Smooth muscle cell (in vitro differentiated cells): ENCODE measurements at regions not wholly inside any gene's neighbourhood (a gene's known extent, or its start where the extent isn't known, plus 50 kb on each side); places are given as distances from the start of the nearest gene placed in this dataset.

Experiments used
- DNase-seq: peaks from one replicate; lab custom pipeline; 2025; ENCODE audit not compliant: unreplicated experiment; lab: John Stamatoyannopoulos, UW
- H2AFZ ChIP-seq: fragments of 200-600 bp; sonication (generic); 2 replicates; pipeline ENCODE4 v1.6.0; 2016; ENCODE audit warnings: antibody characterized with exemption, low read depth, mild to moderate bottlenecking
- H3F3A ChIP-seq: fragments of 200-600 bp; sonication (generic); 2 replicates; pipeline ENCODE4 v1.6.0; 2017; ENCODE audit warnings: antibody characterized with exemption, low read depth
- H3K27ac ChIP-seq: fragments of 200-600 bp; sonication (generic); 2 replicates; pipeline ENCODE4 v1.5.1; 2016; ENCODE audit warnings: low read depth, mild to moderate bottlenecking
- H3K27me3 ChIP-seq: fragments of 200-600 bp; sonication (generic); 2 replicates; pipeline ENCODE4 v1.6.1; 2016; ENCODE audit warnings: low read depth, mild to moderate bottlenecking
- H3K36me3 ChIP-seq: fragments of 200-600 bp; sonication (generic); 2 replicates; pipeline ENCODE4 v1.5.1; 2016; ENCODE audit warnings: low read depth
- H3K4me1 ChIP-seq: fragments of 200-600 bp; sonication (generic); 2 replicates; pipeline ENCODE4 v1.5.1; 2016; ENCODE audit warnings: low read depth
- H3K4me2 ChIP-seq: fragments of 200-600 bp; sonication (generic); 2 replicates; pipeline ENCODE4 v1.6.0; 2016; ENCODE audit warnings: mild to moderate bottlenecking
- H3K4me3 ChIP-seq: fragments of 200-600 bp; sonication (generic); 2 replicates; pipeline ENCODE4 v1.5.1; 2016; ENCODE audit warnings: mild to moderate bottlenecking
- H3K79me2 ChIP-seq: fragments of 200-600 bp; sonication (generic); 2 replicates; pipeline ENCODE4 v1.6.0; 2016; ENCODE audit warnings: low read depth, mild to moderate bottlenecking
- H3K9ac ChIP-seq: fragments of 200-600 bp; sonication (generic); 2 replicates; pipeline ENCODE4 v1.6.0; 2016; ENCODE audit warnings: low read depth
- H3K9me3 ChIP-seq: fragments of 200-600 bp; sonication (generic); replicated peaks from 2 replicates; pipeline ENCODE4 v1.5.1; 2016; ENCODE audit warnings: low read depth
- H4K20me1 ChIP-seq: fragments of 200-600 bp; sonication (generic); 2 replicates; pipeline ENCODE4 v1.6.0; 2016; ENCODE audit warnings: low read depth
- CTCF ChIP-seq: fragments of 200-600 bp; sonication (generic); IDR thresholded peaks from 2 replicates; pipeline ENCODE4 v1.5.1; 2017; ENCODE audit warnings: borderline replicate concordance, mild to moderate bottlenecking, antibody characterized with exemption; ENCODE audit not compliant: insufficient read depth, poor library complexity, severe bottlenecking
- WGBS: methylation state at CpG from one replicate; pipeline ENCODE4 v1.1.7; 2016; ENCODE audit warnings: low lambda C conversion rate; 5-methylcytosine and 5-hydroxymethylcytosine counted together

DNA sequence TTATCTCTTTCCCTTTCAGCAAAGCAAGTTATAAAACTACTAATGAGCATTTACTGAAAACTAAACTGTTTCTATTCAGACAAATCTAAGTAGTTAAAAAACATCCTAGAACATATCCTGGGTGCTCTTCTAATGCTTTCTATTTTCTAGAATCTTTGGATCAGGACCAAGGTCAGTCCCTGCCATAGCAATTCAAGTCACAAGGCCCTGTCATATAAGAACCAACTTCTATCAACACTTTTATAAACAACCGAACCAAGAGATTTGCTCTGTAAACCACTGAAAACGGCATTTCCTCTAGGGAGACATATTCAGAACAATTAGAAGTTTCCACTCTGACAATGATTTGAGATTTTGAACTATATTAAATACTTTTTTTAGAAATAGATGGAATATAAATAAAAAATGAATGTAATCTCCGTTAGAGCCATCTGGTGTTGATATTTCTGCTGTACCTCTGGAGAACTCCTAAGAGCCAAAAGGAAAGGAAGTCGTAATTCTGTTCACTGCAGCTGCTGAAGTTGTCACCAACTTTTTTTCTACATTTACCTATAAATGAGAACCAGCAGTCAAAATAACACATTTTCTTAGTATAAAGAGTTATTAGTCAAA lies 51.4 kb upstream of the LGSN start:
- Histone ChIP-seq H3K27me3 (no peaks in the 10 kb centered on the region), H3K36me3 (no peaks in the 10 kb centered on the region), H3K9ac (no peak overlapping the region), H3K4me3 (no peak overlapping the region), H3K27ac (no peak overlapping the region), H3F3A (no peaks in the 10 kb centered on the region), H3K79me2 (no peaks in the 10 kb centered on the region), H3K9me3 (no peaks in the 10 kb centered on the region), H2AFZ (no peak overlapping the region), H4K20me1 (no peaks in the 10 kb centered on the region), H3K4me1 (no peaks in the 10 kb centered on the region), H3K4me2 (no peak overlapping the region)
- 84% methylated on average over 4 of the region's 4 CpGs for WGBS
- TF ChIP-seq CTCF = no peak
- DNase-seq = no peak

GRCh38 chr6:63372951-63373533 lies 53.3 kb upstream of the LGSN start:
- H3K4me2 ChIP-seq = no peak overlapping the region
- TF ChIP-seq CTCF = no peak
- 81% methylated on average over 3 of the region's 3 CpGs for WGBS
- no peak overlapping the region for H3K9ac ChIP-seq
- no peak overlapping the region for H3K4me3 ChIP-seq
- H3K79me2 ChIP-seq = no peaks in the 10 kb centered on the region
- no peaks in the 10 kb centered on the region for H3K9me3 ChIP-seq
- H4K20me1 ChIP-seq = no peaks in the 10 kb centered on the region
- H3K27me3 ChIP-seq = no peaks in the 10 kb centered on the region
- no peak overlapping the region for H3K27ac ChIP-seq
- no peak for DNase-seq
- H3K36me3 ChIP-seq = no peaks in the 10 kb centered on the region
- no peaks in the 10 kb centered on the region for H3F3A ChIP-seq
- H3K4me1 ChIP-seq = no peaks in the 10 kb centered on the region
- H2AFZ ChIP-seq = peak overlapping the region; percentile 11

DNA sequence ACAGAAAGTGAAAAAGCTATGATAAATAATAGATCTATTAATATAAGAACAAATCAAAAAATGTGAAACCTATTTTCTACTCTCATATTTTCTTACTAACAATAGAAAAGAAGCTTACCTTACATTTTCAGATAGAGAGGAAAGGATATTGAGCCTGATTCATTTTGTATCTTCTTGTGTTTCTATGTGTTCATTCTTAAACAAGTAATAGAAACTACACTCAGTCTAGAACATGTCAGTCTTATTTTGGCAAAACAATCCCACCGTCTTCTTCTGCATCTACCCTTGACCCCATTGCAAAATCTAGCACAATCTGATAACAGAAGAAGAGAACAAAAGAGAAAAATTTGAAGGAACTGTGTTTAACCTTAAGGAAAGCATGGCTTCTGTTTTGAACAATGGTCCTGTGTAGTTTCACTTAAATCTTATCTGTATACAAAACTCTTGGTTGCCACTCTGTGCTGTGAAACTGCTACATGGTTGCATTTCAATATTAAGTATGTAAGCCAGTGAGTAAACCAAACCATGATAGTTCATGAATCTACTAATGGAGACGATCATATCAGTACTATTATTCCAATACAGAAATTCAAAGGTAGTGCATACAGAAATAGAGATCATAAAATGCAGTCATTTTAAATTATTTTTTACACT lies 69.5 kb upstream of the LGSN start:
- no peaks in the 10 kb centered on the region for H3K36me3 ChIP-seq
- no peaks in the 10 kb centered on the region for H3K4me1 ChIP-seq
- H3K4me3 ChIP-seq = no peak overlapping the region
- H3K4me2 ChIP-seq = no peak overlapping the region
- DNase-seq = no peak
- no peak overlapping the region for H3K9ac ChIP-seq
- no peaks in the 10 kb centered on the region for H3K79me2 ChIP-seq
- no peak for TF ChIP-seq CTCF
- H4K20me1 ChIP-seq = no peaks in the 10 kb centered on the region
- H3K27me3 ChIP-seq = no peaks in the 10 kb centered on the region
- no peaks in the 10 kb centered on the region for H3F3A ChIP-seq
- no peak overlapping the region for H2AFZ ChIP-seq
- no peaks in the 10 kb centered on the region for H3K9me3 ChIP-seq
- no peak overlapping the region for H3K27ac ChIP-seq
- 76% methylated on average over 2 of the region's 2 CpGs for WGBS
